HL-60 (cell line): ENCODE measurements at regions not wholly inside any gene's neighbourhood (a gene's known extent, or its start where the extent isn't known, plus 50 kb on each side); places are given as distances from the start of the nearest gene placed in this dataset.

Source experiments
- DNase-seq, 2 experiments: peaks; one replicate each; pipeline ENCODE4 v3.0.0-alpha.2; 2010 to 2020; ENCODE audit warnings: low read depth in 1 of 2, low spot score in 1 of 2
- H3K27ac ChIP-seq: fragments of 250-450 bp; sonication (Bioruptor Pico); replicated peaks from 2 replicates; pipeline ENCODE4 v1.5.1; 2020; ENCODE audit warnings: mild to moderate bottlenecking, moderate library complexity
- H3K27me3 ChIP-seq: fragments of 250-450 bp; sonication (Bioruptor Pico); 2 replicates; pipeline ENCODE4 v1.5.1; 2021; ENCODE audit warnings: mild to moderate bottlenecking, moderate library complexity; ENCODE audit not compliant: insufficient read depth, poor library complexity, severe bottlenecking
- H3K4me3 ChIP-seq: replicated peaks from 2 replicates; pipeline ENCODE4 v1.5.1; 2011; ENCODE audit warnings: mild to moderate bottlenecking, control low read depth, low read length; ENCODE audit not compliant: insufficient read depth
- CTCF ChIP-seq: IDR thresholded peaks from one replicate; pipeline ENCODE4 v1.5.1; 2011; ENCODE audit warnings: low read length, control low read depth, inconsistent platforms; ENCODE audit not compliant: insufficient read depth
- GABPA ChIP-seq: IDR thresholded peaks from 2 replicates; pipeline ENCODE4 v1.6.1; 2012; ENCODE audit warnings: low read depth
- POLR2AphosphoS5 ChIP-seq: IDR thresholded peaks from 2 replicates; pipeline ENCODE4 v1.6.1; 2012; ENCODE audit warnings: low read depth
- REST ChIP-seq: IDR thresholded peaks from 2 replicates; pipeline ENCODE4 v1.6.1; 2012; ENCODE audit warnings: low read depth; ENCODE audit not compliant: insufficient replicate concordance
- SPI1 ChIP-seq: IDR thresholded peaks from 2 replicates; pipeline ENCODE4 v1.6.1; 2012; ENCODE audit warnings: low read depth, mild to moderate bottlenecking, borderline replicate concordance

- Histone ChIP-seq H3K27me3 (no peaks in the 10 kb centered on the region), H3K27ac (peak overlapping the region; percentile 36; the same call in 1 of the 2 replicates), H3K4me3 (no peak overlapping the region)
- no peak for DNase-seq
- no peak for TF ChIP-seq CTCF
- no peak for TF ChIP-seq GABPA
- TF ChIP-seq REST: no peak
- no peak for TF ChIP-seq POLR2AphosphoS5
- TF ChIP-seq SPI1: no peak
These were observed 69.7 kb upstream of the SIRPA start for GRCh38 chr20:1825507-1825906.

GRCh38 chr20:1824834-1825233, 70.4 kb upstream of the SIRPA start:
- no peaks in the 10 kb centered on the region for H3K27me3 ChIP-seq
- TF ChIP-seq SPI1 (no peak), POLR2AphosphoS5 (no peak), REST (no peak), GABPA (no peak), CTCF (no peak)
- no peak for DNase-seq
- H3K27ac ChIP-seq: peak overlapping the region; percentile 44; the same call in 1 of the 2 replicates
- H3K4me3 ChIP-seq: no peak overlapping the region

- peak; percentile 63 to 64 for DNase-seq
- Histone ChIP-seq H3K27ac (peak overlapping the region; percentile 47), H3K27me3 (no peaks in the 10 kb centered on the region), H3K4me3 (no peak overlapping the region)
- TF ChIP-seq SPI1 (peak; percentile 63), GABPA (no peak), REST (no peak)
These were observed 71.0 kb upstream of the SIRPA start for GRCh38 chr20:1824181-1824580.

GRCh38 chr20:1823450-1823844, 71.8 kb upstream of the SIRPA start:
- no peak for DNase-seq
- TF ChIP-seq CTCF: no peak
- no peak for TF ChIP-seq GABPA
- TF ChIP-seq SPI1: no peak
- TF ChIP-seq REST: no peak
- TF ChIP-seq POLR2AphosphoS5: no peak
- Histone ChIP-seq H3K27me3 (no peaks in the 10 kb centered on the region), H3K4me3 (no peak overlapping the region), H3K27ac (peak overlapping the region; percentile 47)
